ENCODE measurements at regions not wholly inside any gene's neighbourhood (a gene's known extent, or its start where the extent isn't known, plus 50 kb on each side); places are given as distances from the start of the nearest gene placed in this dataset.
"Not testable (repeated sequence)": the region's sequence is repeated elsewhere in the genome, so short reads cannot be mapped to it uniquely, and the experiment has no call there.

DNA sequence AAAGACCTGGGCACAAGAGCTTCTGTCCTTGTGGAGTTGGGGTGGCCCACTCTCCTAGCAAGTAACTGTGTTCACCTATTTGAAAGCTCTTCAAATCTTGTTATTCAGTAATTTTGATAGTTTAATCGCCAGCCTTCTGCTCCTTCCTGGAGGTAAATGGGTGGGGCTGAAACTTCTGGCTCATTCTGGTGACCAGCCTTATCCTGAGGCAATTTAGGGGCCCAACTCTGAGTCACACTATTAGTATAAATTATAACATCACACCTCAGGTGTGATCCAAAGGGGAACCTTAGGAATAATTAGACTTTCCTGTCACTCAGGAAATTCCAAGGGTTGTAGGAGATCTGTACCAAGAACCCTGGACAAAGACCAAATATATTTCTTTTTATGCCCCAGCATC lies 255.8 kb upstream of the RGPD4 start:
- Histone ChIP-seq H3K9ac (ENCODE audit: insufficient read depth, low read length, poor library complexity, severe bottlenecking) (no peak overlapping the region), H2AFZ (ENCODE audit: insufficient read depth, low read depth, low read length, poor library complexity, severe bottlenecking) (no peak overlapping the region), H3K4me1 (ENCODE audit: control insufficient read depth in 1 of 2, insufficient read depth in 2 of 2, low read length in 2 of 2) (no peaks in the 10 kb centered on the region), H3K4me3 (replicated peaks in 1 of 3; ENCODE audit: low read depth in 2 of 3, low read length in 3 of 3) (no peak overlapping the region), H3K9me3 (replicated peaks in 1 of 2; ENCODE audit: control insufficient read depth in 1 of 2, insufficient read depth in 1 of 2, low read length in 2 of 2) (no peaks in the 10 kb centered on the region), H3K27me3 (ENCODE audit: control insufficient read depth in 2 of 2, insufficient read depth in 2 of 2, low read length in 2 of 2) (no peaks in the 10 kb centered on the region), H4K20me1 (ENCODE audit: insufficient read depth, low read length) (no peaks in the 10 kb centered on the region), H3K4me2 (replicated peaks; ENCODE audit: extremely low read depth, low read length, poor library complexity, severe bottlenecking) (no peak overlapping the region), H3K27ac (ENCODE audit: low read depth in 1 of 2, low read length in 2 of 2) (no peak overlapping the region), H3K36me3 (replicated peaks in 1 of 2; ENCODE audit: control insufficient read depth in 1 of 2, insufficient read depth in 2 of 2, low read length in 2 of 2) (no peaks in the 10 kb centered on the region), H3K79me2 (ENCODE audit: insufficient read depth, low read length) (no peaks in the 10 kb centered on the region)
- Mint-ChIP-seq H3K27ac (no peak overlapping the region), H3K27me3 (ENCODE audit: low read depth in 3 of 3) (peaks cover 0 to 2% (median 0%) of the 10 kb centered on the region in 3 donors), H3K4me3 (no peak overlapping the region), H3K4me1 (no peaks in the 10 kb centered on the region), H3K9me3 (peaks cover 0 to 9% (median 0%) of the 10 kb centered on the region in 7 donors), H3K36me3 (no peaks in the 10 kb centered on the region)
- intact Hi-C loops (cut with micrococcal nuclease) = no loop called here
- no peak for DNase-seq
- no peak for TF ChIP-seq CTCF (IDR thresholded peaks at IDR 0.05)
- WGBS (ENCODE audit: insufficient coverage) = no CpG with 5 or more reads among the region's 1 CpG

GRCh38 chr2:107572890-107573289 lies 253.8 kb upstream of the RGPD4 start:
- H3K36me3 Mint-ChIP-seq; H3K4me1 Mint-ChIP-seq; intact Hi-C loops (cut with micrococcal nuclease); H3K79me2 ChIP-seq (ENCODE audit: insufficient read depth, low read length); H3K9me3 ChIP-seq (replicated peaks in 1 of 2; ENCODE audit: control insufficient read depth in 1 of 2, insufficient read depth in 1 of 2, low read length in 2 of 2); H3K27me3 Mint-ChIP-seq (ENCODE audit: low read depth in 3 of 3); H3K27ac Mint-ChIP-seq; H3K27ac ChIP-seq (ENCODE audit: low read depth in 1 of 2, low read length in 2 of 2); H3K4me1 ChIP-seq (ENCODE audit: control insufficient read depth in 1 of 2, insufficient read depth in 2 of 2, low read length in 2 of 2); H3K27me3 ChIP-seq (ENCODE audit: control insufficient read depth in 2 of 2, insufficient read depth in 2 of 2, low read length in 2 of 2); H2AFZ ChIP-seq (ENCODE audit: insufficient read depth, low read depth, low read length, poor library complexity, severe bottlenecking); H3K9me3 Mint-ChIP-seq; H3K9ac ChIP-seq (ENCODE audit: insufficient read depth, low read length, poor library complexity, severe bottlenecking); DNase-seq; H3K4me2 ChIP-seq (replicated peaks; ENCODE audit: extremely low read depth, low read length, poor library complexity, severe bottlenecking); H3K4me3 Mint-ChIP-seq; H3K36me3 ChIP-seq (replicated peaks in 1 of 2; ENCODE audit: control insufficient read depth in 1 of 2, insufficient read depth in 2 of 2, low read length in 2 of 2); H3K4me3 ChIP-seq (replicated peaks in 1 of 3; ENCODE audit: low read depth in 2 of 3, low read length in 3 of 3); H4K20me1 ChIP-seq (ENCODE audit: insufficient read depth, low read length): not testable (repeated sequence)
- no CpG with 5 or more reads among the region's 13 CpGs for WGBS (ENCODE audit: insufficient coverage)

Measured in CD14-positive monocyte (primary cell).